H1 (cell line): ENCODE measurements at regions not wholly inside any gene's neighbourhood (a gene's known extent, or its start where the extent isn't known, plus 50 kb on each side); places are given as distances from the start of the nearest gene placed in this dataset.

Source experiments
- CTCF ChIA-PET: fragments of 300-600 bp; sonication (Branson Sonifier 250); formaldehyde crosslinking; loops from one replicate; lab custom pipeline; 2021; ENCODE audit not compliant: partially characterized antibody; lab: Charles Lee
- POLR2A ChIA-PET: fragments of 300-600 bp; sonication (Branson Sonifier 250); formaldehyde crosslinking; loops from one replicate; lab custom pipeline; 2021; ENCODE audit warnings: inconsistent platforms; ENCODE audit not compliant: partially characterized antibody; lab: Charles Lee
- DNase-seq, 2 experiments: peaks; one replicate each; pipeline versions ENCODE4 v3.0.0 to v3.0.0-alpha.2; 2010 to 2022; ENCODE audit warnings: low spot score in 2 of 2, low read depth in 1 of 2, mixed read lengths in 1 of 2
- FAIRE-seq: peaks from 2 replicates; lab custom pipeline; 2011; peaks lifted over from hg19 to GRCh38; lab: Jason Lieb, UNC
- H2AFZ ChIP-seq: 2 replicates; pipeline ENCODE4 v1.8.1; 2012; ENCODE audit warnings: low read length, inconsistent platforms
- H2AK5ac ChIP-seq: 2 replicates; pipeline ENCODE4 v1.6.1; 2013; ENCODE audit warnings: low read depth, low read length
- H2BK120ac ChIP-seq: replicated peaks from 2 replicates; pipeline ENCODE3; 2013; ENCODE audit warnings: low read depth, low read length, inconsistent platforms
- H2BK12ac ChIP-seq: 2 replicates; pipeline ENCODE4 v1.6.1; 2013; ENCODE audit warnings: low read depth, low read length
- H2BK15ac ChIP-seq: 2 replicates; pipeline ENCODE4 v1.6.1; 2013; ENCODE audit warnings: low read length
- H2BK20ac ChIP-seq: 2 replicates; pipeline ENCODE4 v1.6.1; 2013; ENCODE audit warnings: low read length
- H2BK5ac ChIP-seq: 2 replicates; pipeline ENCODE4 v1.6.1; 2013; ENCODE audit warnings: low read depth, low read length
- H3K14ac ChIP-seq: 2 replicates; pipeline ENCODE4 v1.6.1; 2013; ENCODE audit warnings: inconsistent platforms; ENCODE audit not compliant: insufficient read length
- H3K18ac ChIP-seq: 2 replicates; pipeline ENCODE4 v1.6.1; 2013; ENCODE audit warnings: low read length; ENCODE audit errors: extremely low read depth
- H3K23ac ChIP-seq: 2 replicates; pipeline ENCODE4 v1.6.1; 2013; ENCODE audit warnings: inconsistent platforms; ENCODE audit not compliant: insufficient read length
- H3K23me2 ChIP-seq: 2 replicates; pipeline ENCODE4 v1.6.1; 2013; ENCODE audit warnings: low read depth, low read length
- H3K27ac ChIP-seq: 2 replicates; pipeline ENCODE4 v1.6.1; 2011; ENCODE audit warnings: low read depth, low read length, inconsistent platforms
- H3K27me3 ChIP-seq, 4 experiments: replicated peaks in 1 of 4; 1 replicate in 1 of 4; 2 replicates in 3 of 4; pipeline versions ENCODE4 v1.6.1 to v1.8.1; 2011 to 2013; ENCODE audit warnings: low read length in 3 of 4, mild to moderate bottlenecking in 3 of 4, inconsistent platforms in 2 of 4, mixed read lengths in 2 of 4, moderate library complexity in 1 of 4; ENCODE audit not compliant: control insufficient read depth in 3 of 4, insufficient read depth in 3 of 4; ENCODE audit errors: extremely low read depth in 1 of 4
- H3K36me3 ChIP-seq, 4 experiments: 2 replicates each; pipeline versions ENCODE4 v1.6.1 to v1.8.1; 2011 to 2013; ENCODE audit warnings: mild to moderate bottlenecking in 4 of 4, low read length in 3 of 4, moderate library complexity in 2 of 4, control low read depth in 1 of 4, inconsistent platforms in 1 of 4; ENCODE audit not compliant: insufficient read depth in 4 of 4, control insufficient read depth in 2 of 4
- H3K4ac ChIP-seq: replicated peaks from 2 replicates; pipeline ENCODE3; 2013; ENCODE audit warnings: low read length, low read depth, mixed read lengths, inconsistent platforms; ENCODE audit not compliant: insufficient read length
- H3K4me1 ChIP-seq, 4 experiments: replicated peaks in 1 of 4; 1 replicate in 1 of 4; 2 replicates in 3 of 4; pipeline versions ENCODE4 v1.6.1 to v1.8.1; 2011 to 2013; ENCODE audit warnings: low read length in 3 of 4, inconsistent platforms in 2 of 4, mixed read lengths in 1 of 4; ENCODE audit not compliant: insufficient read depth in 4 of 4, control insufficient read depth in 3 of 4
- H3K4me2 ChIP-seq, 2 experiments: 2 replicates each; pipeline versions ENCODE4 v1.6.1 to v1.8.1; 2011 to 2013; ENCODE audit warnings: low read depth in 2 of 2, low read length in 2 of 2, control low read depth in 1 of 2, inconsistent platforms in 1 of 2, mild to moderate bottlenecking in 1 of 2; ENCODE audit not compliant: insufficient read depth in 1 of 2
- H3K4me3 ChIP-seq, 4 experiments: fragments of 200-600, 300-600 bp in 1 of 4; sonication (generic), shearing (Covaris generic), sonication (Bioruptor Twin) in 1 of 4; 2 replicates each; pipeline versions ENCODE4 v1.5.1 to v1.8.1; 2011 to 2016; ENCODE audit warnings: low read length in 4 of 4, low read depth in 3 of 4, control low read depth in 2 of 4, inconsistent platforms in 2 of 4, mild to moderate bottlenecking in 2 of 4, mixed read lengths in 1 of 4, moderate library complexity in 1 of 4; ENCODE audit not compliant: insufficient read depth in 2 of 4; ENCODE audit errors: extremely low read depth in 1 of 4
- H3K56ac ChIP-seq: replicated peaks from 2 replicates; pipeline ENCODE3; 2013; ENCODE audit warnings: low read depth, mild to moderate bottlenecking, mixed read lengths, low read length, inconsistent platforms; ENCODE audit not compliant: insufficient read length
- H3K79me1 ChIP-seq: 2 replicates; pipeline ENCODE4 v1.6.1; 2013; ENCODE audit warnings: low read depth, low read length, control low read depth
- H3K79me2 ChIP-seq, 2 experiments: 2 replicates each; pipeline versions ENCODE4 v1.6.1 to v1.8.1; 2012 to 2013; ENCODE audit warnings: low read length in 2 of 2, mild to moderate bottlenecking in 2 of 2, inconsistent platforms in 1 of 2; ENCODE audit not compliant: insufficient read depth in 2 of 2, control insufficient read depth in 1 of 2
- H3K9ac ChIP-seq, 4 experiments: replicated peaks in 1 of 4; 1 replicate in 1 of 4; 2 replicates in 3 of 4; pipeline versions ENCODE4 v1.6.1 to v1.8.1; 2011 to 2013; ENCODE audit warnings: low read depth in 3 of 4, low read length in 3 of 4, control low read depth in 2 of 4, mild to moderate bottlenecking in 2 of 4, moderate library complexity in 2 of 4, inconsistent platforms in 1 of 4; ENCODE audit errors: extremely low read depth in 1 of 4
- H3K9me3 ChIP-seq, 2 experiments: 2 replicates each; pipeline versions ENCODE4 v1.6.1 to v1.8.1; 2012 to 2013; ENCODE audit warnings: mild to moderate bottlenecking in 2 of 2, moderate library complexity in 2 of 2, control low read depth in 1 of 2, inconsistent platforms in 1 of 2, low read depth in 1 of 2, low read length in 1 of 2, mixed read lengths in 1 of 2; ENCODE audit not compliant: insufficient read depth in 2 of 2
- H4K20me1 ChIP-seq, 2 experiments: replicated peaks in 1 of 2; 2 replicates each; pipeline versions ENCODE3 to v1.8.1; 2011 to 2013; ENCODE audit warnings: inconsistent platforms in 2 of 2, low read length in 2 of 2, mild to moderate bottlenecking in 1 of 2; ENCODE audit not compliant: insufficient read depth in 2 of 2, control insufficient read depth in 1 of 2
- H4K5ac ChIP-seq: 2 replicates; pipeline ENCODE4 v1.6.1; 2013; ENCODE audit warnings: low read length, low read depth, mixed read lengths, inconsistent platforms; ENCODE audit not compliant: insufficient read length
- H4K8ac ChIP-seq: 2 replicates; pipeline ENCODE4 v1.8.0; 2013; ENCODE audit warnings: mild to moderate bottlenecking, moderate library complexity, low read length, inconsistent platforms; ENCODE audit not compliant: insufficient read depth; ENCODE audit errors: extremely low read depth
- H4K91ac ChIP-seq: replicated peaks from 2 replicates; pipeline ENCODE3; 2013; ENCODE audit warnings: low read length, mixed read lengths, inconsistent platforms; ENCODE audit not compliant: insufficient read length
- CEBPB ChIP-seq: IDR thresholded peaks from 2 replicates; pipeline ENCODE4 v1.6.1; 2012; ENCODE audit warnings: low read depth, low read length
- KDM5A ChIP-seq: fragments of 200-600 bp; IDR thresholded peaks from 2 replicates; pipeline ENCODE4 v1.7.1; 2012; ENCODE audit warnings: mild to moderate bottlenecking, low read length, inconsistent platforms, mixed read lengths
- ZNF274 ChIP-seq: IDR thresholded peaks from 2 replicates; pipeline ENCODE4 v1.7.0; 2012; ENCODE audit warnings: low read length, borderline replicate concordance; ENCODE audit errors: extremely low read depth
- WGBS, 2 experiments: shearing (Covaris generic) in 1 of 2; methylation state at CpG; one replicate each; pipeline versions ENCODE4 v1.1.6 to v1.1.7; 2013 to 2015; ENCODE audit warnings: low lambda C conversion rate in 2 of 2, mixed read lengths in 2 of 2, inconsistent platforms in 1 of 2, low coverage in 1 of 2, missing lambda C conversion rate in 1 of 2; ENCODE audit not compliant: insufficient replicate concordance in 2 of 2, insufficient coverage in 1 of 2, insufficient read length in 1 of 2; ENCODE audit errors: extremely low coverage in 1 of 2, missing lambda C conversion rate in 1 of 2; 5-methylcytosine and 5-hydroxymethylcytosine counted together

- H3K4me3 ChIP-seq = no peak overlapping the region
- no peaks in the 10 kb centered on the region for H3K9me3 ChIP-seq
- no peaks in the 10 kb centered on the region for H3K27me3 ChIP-seq
- H4K8ac ChIP-seq = no peak overlapping the region
- no peak overlapping the region for H2AK5ac ChIP-seq
- no peaks in the 10 kb centered on the region; the same call in 1 of the 2 replicates for H3K23me2 ChIP-seq
- no peaks in the 10 kb centered on the region for H3K4me1 ChIP-seq
- no peak overlapping the region for H3K23ac ChIP-seq
- POLR2A ChIA-PET = interaction anchor here (0.6 kb wide), 1 partner anchor 7 kb away, joined by 3 read pairs; no protein-coding TSS in a partner anchor
- no peak overlapping the region for H3K14ac ChIP-seq
- no peak overlapping the region for H3K27ac ChIP-seq
- H2BK120ac ChIP-seq = no peak overlapping the region
- no peak overlapping the region for H4K5ac ChIP-seq
- H2BK20ac ChIP-seq = no peak overlapping the region
- H2AFZ ChIP-seq = no peak overlapping the region
- no peak for DNase-seq
- no peaks in the 10 kb centered on the region for H4K20me1 ChIP-seq
- no peak overlapping the region for H2BK5ac ChIP-seq
- H3K36me3 ChIP-seq = no peaks in the 10 kb centered on the region
- TF ChIP-seq KDM5A = no peak
- peak; percentile 29; the same call in 1 of the 2 replicates for TF ChIP-seq CEBPB
- no peak for TF ChIP-seq ZNF274
- TF ChIP-seq, all 59 proteins: peak for 1
- no peaks in the 10 kb centered on the region for H3K79me1 ChIP-seq
- H3K79me2 ChIP-seq = no peaks in the 10 kb centered on the region
- FAIRE-seq = no peak
- no peak overlapping the region for H3K18ac ChIP-seq
- no peak overlapping the region for H4K91ac ChIP-seq
- H3K4ac ChIP-seq = no peak overlapping the region
- no peak overlapping the region for H2BK15ac ChIP-seq
- no peak overlapping the region for H3K9ac ChIP-seq
- no peak overlapping the region for H3K56ac ChIP-seq
- WGBS, 2 experiments = 92% methylated on average over 2 of the region's 2 CpGs; no CpG with 5 or more reads in 1 of the 2 experiments
- no peak overlapping the region for H3K4me2 ChIP-seq
- CTCF ChIA-PET = interaction anchor here (0.6 to 1.0 kb wide), 5 partner anchors 17 to 1952 kb away, joined by 3 to 4 read pairs (median 3); no protein-coding TSS in a partner anchor
- no peak overlapping the region for H2BK12ac ChIP-seq
Measured at GRCh38 chr20:16128538-16129106, 444.6 kb downstream of the KIF16B start.
